MM.1S (cell line): ENCODE measurements at regions not wholly inside any gene's neighbourhood (a gene's known extent, or its start where the extent isn't known, plus 50 kb on each side); places are given as distances from the start of the nearest gene placed in this dataset.
"Not testable (repeated sequence)": the region's sequence is repeated elsewhere in the genome, so short reads cannot be mapped to it uniquely, and the experiment has no call there.

Experiments
- CTCF ChIP-seq: fragments of 300-600 bp; sonication (generic); IDR thresholded peaks from 2 replicates; pipeline ENCODE4 v1.5.1; 2016; ENCODE audit warnings: antibody characterized with exemption, low read length, mixed read lengths
- EZH2 ChIP-seq: fragments of 300-600 bp; sonication (generic); optimal IDR thresholded peaks from 2 replicates; pipeline ENCODE3; 2017; ENCODE audit warnings: low read depth, mild to moderate bottlenecking, antibody characterized with exemption, low read length, mixed read lengths

DNA sequence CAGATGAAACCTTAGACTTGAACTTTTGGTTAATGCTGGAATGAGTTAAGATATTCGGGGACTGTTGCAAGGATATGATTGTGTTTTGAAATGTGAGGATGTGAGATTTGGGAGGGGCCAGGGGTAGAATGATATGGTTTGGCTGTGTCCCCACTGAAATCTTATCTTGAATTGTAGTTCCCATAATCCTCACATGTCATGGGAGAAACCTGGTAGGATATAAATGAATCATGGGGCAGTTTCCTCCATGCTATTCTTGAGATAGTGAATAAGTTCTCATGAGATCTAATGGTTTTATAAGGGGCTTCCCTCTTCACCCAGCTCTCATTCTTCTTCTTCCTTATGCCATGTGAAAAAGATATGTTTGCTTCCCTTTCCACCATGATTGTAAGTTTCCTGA lies 158.0 kb downstream of the MREG start:
- TF ChIP-seq CTCF, EZH2: not testable (repeated sequence)
